Heart left ventricle (tissue), 16 donors: ENCODE measurements at regions not wholly inside any gene's neighbourhood (a gene's known extent, or its start where the extent isn't known, plus 50 kb on each side); places are given as distances from the start of the nearest gene placed in this dataset.
A peak's percentile ranks its signal among the peaks of the same experiment; 100 is the strongest.

ENCODE experiments used
- ATAC-seq, 4 donors: fragments of 200-7000 bp; cut with Tn5 transposase; one replicate each; pipeline ENCODE4 v1.9.1; 2020 to 2022; ENCODE audit warnings: moderate library complexity in 4 of 4, mild to moderate bottlenecking in 3 of 4, moderate number of reproducible peaks in 1 of 4
- DNase-seq, 5 donors: peaks; one replicate each; pipeline ENCODE4 v3.0.0-alpha.2; 2020
- H3K27ac ChIP-seq, 12 donors: fragments of 200-600 bp; sonication (generic) in 4 of 12; one replicate each; pipeline versions ENCODE4 v1.5.0 to v1.8.0; 2016 to 2022; ENCODE audit warnings: mild to moderate bottlenecking in 2 of 12
- H3K27me3 ChIP-seq, 9 donors: fragments of 200-600 bp; sonication (generic) in 2 of 9; one replicate each; pipeline versions ENCODE4 v1.5.1 to v1.8.0; 2016 to 2022; ENCODE audit warnings: mild to moderate bottlenecking in 3 of 9
- H3K36me3 ChIP-seq, 9 donors: fragments of 200-600 bp; sonication (generic) in 2 of 9; one replicate each; pipeline versions ENCODE4 v1.5.0 to v1.8.0; 2018 to 2022; ENCODE audit warnings: mild to moderate bottlenecking in 2 of 9
- H3K4me1 ChIP-seq, 12 donors: fragments of 200-600 bp; sonication (generic) in 4 of 12; one replicate each; pipeline versions ENCODE4 v1.5.0 to v1.8.0; 2016 to 2022; ENCODE audit warnings: mild to moderate bottlenecking in 3 of 12
- H3K4me3 ChIP-seq, 12 donors: fragments of 200-600 bp; sonication (generic) in 4 of 12; one replicate each; pipeline versions ENCODE4 v1.5.0 to v1.8.0; 2017 to 2022; ENCODE audit warnings: mild to moderate bottlenecking in 9 of 12, moderate library complexity in 4 of 12
- H3K9me3 ChIP-seq, 12 donors: fragments of 200-600 bp; sonication (generic) in 4 of 12; one replicate each; pipeline versions ENCODE4 v1.5.0 to v1.8.0; 2016 to 2022; ENCODE audit warnings: mild to moderate bottlenecking in 1 of 12
- POLR2A ChIP-seq, 2 donors: fragments of 450-650 bp; IDR thresholded peaks; one replicate each; pipeline ENCODE4 v1.6.1; 2017; ENCODE audit warnings: antibody characterized with exemption in 2 of 2, mild to moderate bottlenecking in 2 of 2, moderate library complexity in 2 of 2
- WGBS, 4 donors: extraction: QIAGEN DNeasy Blood & Tissue Kit in 2 of 4; methylation state at CpG; one replicate each; pipeline versions ENCODE4 v1.1.5 to v1.1.7; 2013 to 2018; 5-methylcytosine and 5-hydroxymethylcytosine counted together
- intact Hi-C, 10 donors: fragments of 100-400 bp; cut with DNase I; formaldehyde crosslinking; loops; one replicate each; pipeline versions ENCODE4 v1.11.1 to v1.14.2; 2022
- TF ChIP-seq, protein P1 (sequence below), 12 donors: fragments of 200-600 bp; sonication (generic) in 4 of 12; IDR thresholded peaks; one replicate each; pipeline versions ENCODE4 v1.5.0 to v1.8.0; 2018 to 2022; ENCODE audit warnings: antibody characterized with exemption in 12 of 12, mild to moderate bottlenecking in 5 of 12
- donor health status: ischemic (EF 13 %, LVEDD 7.1; RV severe dilation, severe dysfunction).
- donor health status: healthy with polysubstance abuse.
- donor health status: DM: no; HTN: yes; CAD: no.
- donor health status: DM: no; HTN: no; CAD: no.
- donor health status: ischemic (EF 25% LVEDD 6.9; RV normal size, moderate dysfunction).
- donor health status: ischemic (EF 25% LVEDD 5.7; RV mildly dilated, moderate dysfunction).
- donor health status: healthy.
- donor health status: DM: yes; HTN: yes; CAD: no.
- donor health status: ischemic (EF 35%, LVEDD 5.7; RV mildly dilated, moderate dysfunction).
- donor health status: nonischemic (EF 11% LVEDD 7.7; RV severe dilation, severe dysfunction).
- donor health status: DM: yes; HTN: yes; CAD: no.
- donor health status: PGD.
- donor health status: ischemic (EF 29% LVEDD 5.4; RV normal size, mild dysfunction).
- donor health status: nonischemic (EF 23%, LVEDD 6.1; RV moderate dilation, normal function).

DNA sequence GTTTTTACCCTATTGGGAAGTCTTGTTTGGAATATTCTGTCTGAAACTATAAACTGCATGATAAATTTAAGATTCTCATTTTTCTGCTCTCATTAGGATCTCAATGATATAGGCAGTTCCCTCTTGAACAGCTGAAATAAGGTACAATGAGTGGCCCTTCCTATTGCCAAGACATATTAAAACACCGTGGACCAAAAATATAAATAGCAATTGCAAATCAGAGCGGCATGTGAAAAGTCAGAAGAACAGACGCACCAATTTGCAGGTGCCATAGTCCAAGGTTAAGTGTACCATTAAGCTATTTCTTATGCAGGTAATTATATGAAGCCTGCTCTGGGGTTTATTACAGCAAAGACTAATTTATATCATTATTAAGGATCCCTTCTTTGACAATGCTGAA, 920.8 kb upstream of the CELF2 start:
- Histone ChIP-seq H3K9me3 (peaks cover 0 to 11% (median 0%) of the 10 kb centered on the region in 12 donors), H3K4me3 (no peak overlapping the region), H3K27ac (no peak overlapping the region), H3K4me1 (peaks cover 0 to 7% (median 0%) of the 10 kb centered on the region in 12 donors), H3K36me3 (no peaks in the 10 kb centered on the region), H3K27me3 (no peaks in the 10 kb centered on the region)
- ATAC-seq (peak in 2 of 4 donors; percentile 38 to 52), DNase-seq (no peak)
- TF ChIP-seq, protein P1, sequence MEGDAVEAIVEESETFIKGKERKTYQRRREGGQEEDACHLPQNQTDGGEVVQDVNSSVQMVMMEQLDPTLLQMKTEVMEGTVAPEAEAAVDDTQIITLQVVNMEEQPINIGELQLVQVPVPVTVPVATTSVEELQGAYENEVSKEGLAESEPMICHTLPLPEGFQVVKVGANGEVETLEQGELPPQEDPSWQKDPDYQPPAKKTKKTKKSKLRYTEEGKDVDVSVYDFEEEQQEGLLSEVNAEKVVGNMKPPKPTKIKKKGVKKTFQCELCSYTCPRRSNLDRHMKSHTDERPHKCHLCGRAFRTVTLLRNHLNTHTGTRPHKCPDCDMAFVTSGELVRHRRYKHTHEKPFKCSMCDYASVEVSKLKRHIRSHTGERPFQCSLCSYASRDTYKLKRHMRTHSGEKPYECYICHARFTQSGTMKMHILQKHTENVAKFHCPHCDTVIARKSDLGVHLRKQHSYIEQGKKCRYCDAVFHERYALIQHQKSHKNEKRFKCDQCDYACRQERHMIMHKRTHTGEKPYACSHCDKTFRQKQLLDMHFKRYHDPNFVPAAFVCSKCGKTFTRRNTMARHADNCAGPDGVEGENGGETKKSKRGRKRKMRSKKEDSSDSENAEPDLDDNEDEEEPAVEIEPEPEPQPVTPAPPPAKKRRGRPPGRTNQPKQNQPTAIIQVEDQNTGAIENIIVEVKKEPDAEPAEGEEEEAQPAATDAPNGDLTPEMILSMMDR (IDR thresholded peaks at IDR 0.05), result no peak
- WGBS, 4 donors, result 51 to 68% (median 55%) methylated on average over 3 of the region's 3 CpGs
- intact Hi-C loops, result no loop called here

DNA sequence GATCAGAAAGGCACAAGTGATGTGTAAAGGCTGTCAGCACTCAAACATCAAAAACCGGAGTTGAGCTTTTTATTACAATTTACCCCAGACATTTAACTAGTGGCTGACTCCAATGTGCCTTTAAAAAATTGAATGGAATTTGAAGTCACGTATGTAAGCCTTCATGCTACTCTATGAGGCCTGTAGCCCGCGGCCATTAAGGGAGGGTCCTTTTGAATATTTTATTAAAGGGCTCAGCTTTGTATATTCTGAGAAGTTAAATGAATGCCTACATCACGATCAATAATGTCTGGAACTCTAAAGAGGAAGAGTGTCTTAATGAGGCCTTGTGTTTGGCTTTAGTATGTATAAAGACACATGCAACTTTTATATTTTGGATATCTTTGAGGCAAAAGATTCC, 916.6 kb upstream of the CELF2 start:
- Histone ChIP-seq H3K4me3 (no peak overlapping the region), H3K36me3 (no peaks in the 10 kb centered on the region), H3K27me3 (no peaks in the 10 kb centered on the region), H3K9me3 (peaks cover 0 to 14% (median 0%) of the 10 kb centered on the region in 12 donors), H3K27ac (no peak overlapping the region), H3K4me1 (no peaks in the 10 kb centered on the region)
- ATAC-seq, result no peak
- TF ChIP-seq POLR2A (IDR thresholded peaks at IDR 0.05), result no peak
- TF ChIP-seq, protein P1 (IDR thresholded peaks at IDR 0.05), result no peak
- WGBS, 4 donors, result 89 to 93% (median 92%) methylated on average over 5 of the region's 5 CpGs
- DNase-seq, result no peak
- intact Hi-C loops, result no loop called here

DNA sequence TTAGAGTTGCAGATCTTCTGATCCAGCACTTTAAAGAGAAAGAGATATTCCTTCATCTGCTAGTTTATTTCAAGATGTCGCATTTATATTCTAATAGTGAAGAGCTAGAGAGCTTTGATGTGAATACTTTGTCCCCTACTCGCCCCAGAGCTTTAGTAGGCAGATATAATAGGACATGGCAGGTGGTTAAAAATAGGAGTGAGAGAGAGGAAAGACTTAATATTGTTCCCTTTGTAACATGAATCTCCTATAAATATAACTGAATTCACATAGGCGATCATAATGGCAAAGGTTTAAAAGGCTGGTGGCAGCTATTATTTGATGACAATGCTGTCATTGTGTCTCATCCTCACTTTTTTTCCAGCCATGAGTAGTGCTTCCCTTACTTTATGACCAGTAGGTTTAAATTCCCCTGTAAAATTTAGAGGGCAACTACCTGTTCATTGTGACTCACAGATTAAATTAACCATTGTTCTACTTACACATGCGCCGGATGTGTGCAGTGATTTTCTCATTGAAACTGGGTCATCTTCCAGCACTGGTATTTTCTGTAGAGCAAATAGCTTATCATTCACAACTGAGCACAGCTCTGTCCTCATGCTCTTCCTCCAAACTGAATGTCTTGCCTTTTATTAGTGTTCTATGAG, 906.7 kb upstream of the CELF2 start:
- Histone ChIP-seq H3K27ac (no peak overlapping the region), H3K4me1 (no peaks in the 10 kb centered on the region), H3K36me3 (no peaks in the 10 kb centered on the region), H3K9me3 (peaks cover 0 to 12% (median 0%) of the 10 kb centered on the region in 12 donors), H3K27me3 (no peaks in the 10 kb centered on the region), H3K4me3 (no peak overlapping the region)
- DNase-seq, result no peak
- intact Hi-C loops, result no loop called here
- 61 to 80% (median 70%) methylated on average over 5 of the region's 5 CpGs for WGBS, 4 donors
- no peak for TF ChIP-seq POLR2A (IDR thresholded peaks at IDR 0.05)
- TF ChIP-seq, protein P1 (IDR thresholded peaks at IDR 0.05), result no peak
- ATAC-seq, result peak in 2 of 4 donors; percentile 37 to 57

DNA sequence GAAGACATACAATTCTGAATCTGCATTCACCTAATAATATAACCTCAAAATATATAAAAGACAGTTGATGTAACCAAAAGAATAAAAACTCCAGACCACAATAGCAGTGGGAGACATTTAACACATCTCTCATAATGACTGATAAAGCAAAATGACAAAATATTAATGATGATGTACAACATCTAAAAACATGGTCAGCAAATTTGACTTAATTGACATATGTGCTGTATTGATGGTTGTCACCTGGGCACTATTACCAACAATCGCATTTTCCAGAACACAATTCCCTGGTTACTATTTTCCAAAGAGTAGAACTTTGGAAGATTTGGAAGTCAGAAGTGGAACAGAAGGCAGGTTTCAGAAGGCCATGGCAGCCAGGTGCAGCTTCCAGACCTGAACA, 899.5 kb upstream of the CELF2 start:
- ATAC-seq (no peak), DNase-seq (no peak)
- peaks cover 0 to 3% (median 0%) of the 10 kb centered on the region in 12 donors for H3K4me1 ChIP-seq
- H3K9me3 ChIP-seq, result peaks cover 0 to 15% (median 3%) of the 10 kb centered on the region in 12 donors
- TF ChIP-seq, protein P1 (IDR thresholded peaks at IDR 0.05), result no peak
- TF ChIP-seq POLR2A (IDR thresholded peaks at IDR 0.05), result no peak
- intact Hi-C loops, result no loop called here
- no peaks in the 10 kb centered on the region for H3K36me3 ChIP-seq
- no peaks in the 10 kb centered on the region for H3K27me3 ChIP-seq
- WGBS, 4 donors, result 86 to 99% (median 93%) methylated on average over 1 of the region's 1 CpG
- no peak overlapping the region for H3K4me3 ChIP-seq
- H3K27ac ChIP-seq, result no peak overlapping the region
